ENCODE measurements at regions not wholly inside any gene's neighbourhood (a gene's known extent, or its start where the extent isn't known, plus 50 kb on each side); places are given as distances from the start of the nearest gene placed in this dataset.

- Histone ChIP-seq H3K27me3 (no peaks in the 10 kb centered on the region), H3K36me3 (no peaks in the 10 kb centered on the region), H3K9me3 (no peaks in the 10 kb centered on the region), H3K4me1 (peaks cover 97 to 100% of the 10 kb centered on the region in 2 donors), H3K27ac (peak overlapping the region; percentile 94 to 98 (median 97)), H3K4me3 (peak overlapping the region in 2 of 4 donors; percentile 35 to 42)
- DNase-seq (peak in 1 of 2 donors; percentile 61), ATAC-seq (no peak)
- in situ Hi-C loops (cut with MboI; ENCODE audit: low sequenced_read_pairs in 4 of 4) = no loop called here
- TF ChIP-seq POLR2A (IDR thresholded peaks at IDR 0.05) (no peak), CTCF (IDR thresholded peaks at IDR 0.05 in 4 of 5, conservative IDR thresholded peaks at IDR 0.05 in 1 of 5) (no peak)
- intact Hi-C loops (cut with DNase I; ENCODE audit: low total_unique reads) = no loop called here
Observed at GRCh38 chr22:46086577-46087335, 63.6 kb upstream of the PPARA start.

DNA sequence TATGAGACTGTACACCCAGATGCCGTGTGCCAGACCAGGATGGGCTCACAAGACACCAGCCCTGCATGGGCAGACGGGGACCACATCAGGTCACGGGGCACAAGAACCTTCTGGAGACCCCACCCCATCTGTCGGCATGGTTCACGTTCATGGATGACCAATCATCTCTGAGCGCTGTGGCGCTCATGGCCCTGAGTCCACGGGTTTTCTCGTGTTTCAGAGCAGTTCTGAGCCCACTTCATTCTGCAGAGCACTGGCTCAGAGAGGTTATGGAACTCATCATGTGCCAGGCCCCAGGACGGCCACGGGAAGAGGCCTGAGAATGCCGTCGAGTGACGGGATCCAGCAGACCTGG is 63.0 kb upstream of the PPARA start:
- H3K4me3 ChIP-seq = peak overlapping the region in 3 of 4 donors; percentile 26 to 44 (median 39)
- DNase-seq (no peak), ATAC-seq (no peak)
- no peaks in the 10 kb centered on the region for H3K9me3 ChIP-seq
- H3K36me3 ChIP-seq = no peaks in the 10 kb centered on the region
- intact Hi-C loops (cut with DNase I; ENCODE audit: low total_unique reads) (no loop called here), in situ Hi-C loops (cut with MboI; ENCODE audit: low sequenced_read_pairs in 4 of 4) (no loop called here)
- TF ChIP-seq CTCF (IDR thresholded peaks at IDR 0.05 in 4 of 5, conservative IDR thresholded peaks at IDR 0.05 in 1 of 5) = no peak
- no peak for TF ChIP-seq POLR2A (IDR thresholded peaks at IDR 0.05)
- H3K27ac ChIP-seq = peak overlapping the region; percentile 94 to 98 (median 97)
- H3K27me3 ChIP-seq = no peaks in the 10 kb centered on the region
- peaks cover 97 to 100% of the 10 kb centered on the region in 2 donors for H3K4me1 ChIP-seq

DNA sequence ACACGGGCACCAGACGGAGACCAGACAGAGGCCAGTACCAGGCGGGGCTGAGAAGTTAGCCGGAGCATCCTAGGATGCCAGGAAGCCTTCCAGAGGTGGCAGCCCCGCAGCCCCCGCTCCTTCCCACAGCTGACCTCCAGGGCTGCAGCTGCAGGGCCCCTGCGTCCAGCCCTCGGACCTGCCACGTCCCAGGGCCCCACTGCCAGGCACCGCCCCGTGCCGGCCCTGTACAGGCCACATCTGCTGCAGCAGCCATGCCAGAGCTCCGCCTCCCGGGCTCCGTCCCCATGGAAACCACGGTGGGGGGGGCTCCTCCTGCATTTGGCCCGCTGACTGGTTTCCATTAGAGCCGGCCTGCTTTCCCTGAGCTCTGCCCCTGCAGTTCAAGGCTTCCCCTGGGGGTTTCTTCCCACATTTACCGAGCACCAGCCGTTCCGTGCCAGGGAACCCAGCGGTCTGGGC is 62.5 kb upstream of the PPARA start:
- peaks cover 97 to 100% of the 10 kb centered on the region in 2 donors for H3K4me1 ChIP-seq

DNA sequence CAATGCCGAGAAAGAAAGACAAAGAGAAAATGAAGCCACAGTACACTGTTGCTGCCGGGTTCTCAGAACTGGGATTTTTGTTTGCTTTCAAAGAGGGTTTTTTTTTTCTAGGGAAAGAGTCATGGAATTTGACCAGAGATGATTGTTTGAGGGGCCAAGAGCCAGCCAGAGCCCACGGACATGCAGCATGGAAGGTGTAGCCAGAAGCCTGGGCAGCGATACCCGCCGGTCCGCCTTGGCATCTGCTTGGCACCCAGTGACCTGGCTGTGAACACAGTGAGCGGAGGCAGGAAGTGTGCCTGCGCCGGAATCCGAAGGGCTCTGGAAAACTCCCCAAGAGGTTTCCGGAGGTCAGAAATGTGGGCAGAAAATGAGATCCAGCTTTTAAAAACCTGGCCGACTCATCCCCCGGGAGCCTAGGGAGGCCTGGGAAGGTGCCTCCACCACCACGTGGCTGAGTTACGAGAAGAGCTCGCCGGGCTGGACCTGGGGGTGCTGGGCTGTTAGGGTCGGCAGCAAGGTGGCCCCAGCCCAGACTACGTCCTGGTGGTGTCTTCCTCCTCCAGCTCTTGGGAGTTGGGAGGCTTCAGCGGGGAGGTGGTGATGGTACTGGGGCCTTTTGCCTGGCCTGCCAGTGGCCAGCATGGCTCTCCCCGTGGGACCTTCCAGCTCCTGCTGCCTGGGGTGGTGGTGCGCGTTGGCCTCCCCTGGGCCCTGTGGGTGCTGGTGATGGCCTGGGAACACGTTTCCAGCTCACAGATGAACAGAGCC is 61.6 kb upstream of the PPARA start:
- ATAC-seq (peak; percentile 39), DNase-seq (peak; percentile 77 to 87)
- intact Hi-C loops (cut with DNase I; ENCODE audit: low total_unique reads) = loop anchor here (1.0 to 2.0 kb wide), 2 partner anchors 18 to 53 kb away; no protein-coding TSS in a partner anchor
- Histone ChIP-seq H3K4me3 (peak overlapping the region; percentile 20 to 44 (median 40)), H3K27ac (peak overlapping the region; percentile 94 to 98 (median 97)), H3K27me3 (no peaks in the 10 kb centered on the region), H3K36me3 (no peaks in the 10 kb centered on the region), H3K9me3 (no peaks in the 10 kb centered on the region), H3K4me1 (peaks cover 97 to 100% of the 10 kb centered on the region in 2 donors)
- in situ Hi-C loops (cut with MboI; ENCODE audit: low sequenced_read_pairs in 4 of 4) = no loop called here
- peak in 1 of 2 donors; percentile 35 for TF ChIP-seq POLR2A (IDR thresholded peaks at IDR 0.05)
- no peak for TF ChIP-seq CTCF (IDR thresholded peaks at IDR 0.05 in 4 of 5, conservative IDR thresholded peaks at IDR 0.05 in 1 of 5)

More for the DNA sequence above, 62.5 kb upstream of the PPARA start:
- TF ChIP-seq CTCF (IDR thresholded peaks at IDR 0.05 in 4 of 5, conservative IDR thresholded peaks at IDR 0.05 in 1 of 5) = no peak
- peak; percentile 44 to 63 for TF ChIP-seq POLR2A (IDR thresholded peaks at IDR 0.05)
- Histone ChIP-seq H3K4me3 (peak overlapping the region; percentile 26 to 44 (median 40)), H3K27ac (peak overlapping the region; percentile 94 to 98 (median 97)), H3K9me3 (no peaks in the 10 kb centered on the region), H3K27me3 (no peaks in the 10 kb centered on the region), H3K36me3 (no peaks in the 10 kb centered on the region)
- DNase-seq = peak; percentile 79 to 95
- in situ Hi-C loops (cut with MboI; ENCODE audit: low sequenced_read_pairs in 4 of 4) = no loop called here
- intact Hi-C loops (cut with DNase I; ENCODE audit: low total_unique reads) = loop anchor here (1.0 to 2.0 kb wide), 2 partner anchors 19 to 53 kb away; no protein-coding TSS in a partner anchor
- ATAC-seq = peak; percentile 11 to 44
